A673 (cell line): ENCODE measurements at regions not wholly inside any gene's neighbourhood (a gene's known extent, or its start where the extent isn't known, plus 50 kb on each side); places are given as distances from the start of the nearest gene placed in this dataset.
"Not testable (repeated sequence)": the region's sequence is repeated elsewhere in the genome, so short reads cannot be mapped to it uniquely, and the experiment has no call there.

Experiments used
- EZH2 ChIP-seq: fragments of 200-600 bp; sonication (generic); IDR thresholded peaks from 2 replicates; pipeline ENCODE4 v1.6.1; 2017; ENCODE audit warnings: borderline replicate concordance, low read depth, mild to moderate bottlenecking, mixed read lengths, antibody characterized with exemption, low read length; ENCODE audit not compliant: poor library complexity, severe bottlenecking
- TF ChIP-seq, protein P1 (sequence below): fragments of 300-800, 200-600 bp; sonication (generic); conservative IDR thresholded peaks from 2 replicates; pipeline ENCODE4 v1.5.1; 2017; ENCODE audit warnings: low read depth, mild to moderate bottlenecking, antibody characterized with exemption, low read length, moderate library complexity, mixed read lengths

DNA sequence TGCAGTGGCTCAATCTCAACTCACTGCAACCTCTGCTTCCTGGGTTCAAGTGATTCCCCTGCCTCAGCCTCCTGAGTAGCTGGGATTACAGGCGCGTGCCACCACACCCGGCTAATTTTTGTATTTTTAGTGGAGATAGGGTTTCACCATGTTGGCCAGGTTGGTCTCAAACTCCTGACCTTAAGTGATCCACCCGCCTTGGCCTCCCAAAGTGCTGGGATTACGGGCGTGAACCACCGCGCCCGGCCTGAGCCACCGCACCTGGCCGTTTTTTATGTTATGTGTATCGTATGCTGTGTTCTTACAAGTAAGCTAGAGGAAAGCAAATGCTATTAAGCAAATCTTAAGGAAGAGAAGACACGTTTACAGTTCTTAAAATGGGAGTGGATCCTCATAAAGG lies 141.8 kb downstream of the DNAJB6 start:
- TF ChIP-seq, protein P1, sequence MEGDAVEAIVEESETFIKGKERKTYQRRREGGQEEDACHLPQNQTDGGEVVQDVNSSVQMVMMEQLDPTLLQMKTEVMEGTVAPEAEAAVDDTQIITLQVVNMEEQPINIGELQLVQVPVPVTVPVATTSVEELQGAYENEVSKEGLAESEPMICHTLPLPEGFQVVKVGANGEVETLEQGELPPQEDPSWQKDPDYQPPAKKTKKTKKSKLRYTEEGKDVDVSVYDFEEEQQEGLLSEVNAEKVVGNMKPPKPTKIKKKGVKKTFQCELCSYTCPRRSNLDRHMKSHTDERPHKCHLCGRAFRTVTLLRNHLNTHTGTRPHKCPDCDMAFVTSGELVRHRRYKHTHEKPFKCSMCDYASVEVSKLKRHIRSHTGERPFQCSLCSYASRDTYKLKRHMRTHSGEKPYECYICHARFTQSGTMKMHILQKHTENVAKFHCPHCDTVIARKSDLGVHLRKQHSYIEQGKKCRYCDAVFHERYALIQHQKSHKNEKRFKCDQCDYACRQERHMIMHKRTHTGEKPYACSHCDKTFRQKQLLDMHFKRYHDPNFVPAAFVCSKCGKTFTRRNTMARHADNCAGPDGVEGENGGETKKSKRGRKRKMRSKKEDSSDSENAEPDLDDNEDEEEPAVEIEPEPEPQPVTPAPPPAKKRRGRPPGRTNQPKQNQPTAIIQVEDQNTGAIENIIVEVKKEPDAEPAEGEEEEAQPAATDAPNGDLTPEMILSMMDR = not testable (repeated sequence)
- not testable (repeated sequence) for TF ChIP-seq EZH2
